GM12874 (cell line): ENCODE measurements at regions not wholly inside any gene's neighbourhood (a gene's known extent, or its start where the extent isn't known, plus 50 kb on each side); places are given as distances from the start of the nearest gene placed in this dataset.

Experiments used
- CTCF ChIP-seq: IDR thresholded peaks from 2 replicates; pipeline ENCODE4 v1.5.1; 2011; ENCODE audit warnings: low read depth, mild to moderate bottlenecking, control low read depth, low read length, moderate library complexity; ENCODE audit not compliant: insufficient read depth

GRCh38 chr5:45017568-45017967 is 208.8 kb downstream of the MRPS30 start:
- TF ChIP-seq CTCF, result no peak

GRCh38 chr5:45029553-45029952 is 220.8 kb downstream of the MRPS30 start:
- no peak for TF ChIP-seq CTCF

- no peak for TF ChIP-seq CTCF
These were observed 227.2 kb downstream of the MRPS30 start for GRCh38 chr5:45035991-45036390.

- no peak for TF ChIP-seq CTCF
These were observed 229.2 kb downstream of the MRPS30 start for GRCh38 chr5:45037927-45038326.

GRCh38 chr5:45038366-45038987 is 229.7 kb downstream of the MRPS30 start:
- TF ChIP-seq CTCF, result peak; percentile 60

- TF ChIP-seq CTCF, result no peak
These were observed 233.5 kb downstream of the MRPS30 start for GRCh38 chr5:45042283-45042682.

- TF ChIP-seq CTCF, result no peak
These were observed 248.8 kb downstream of the MRPS30 start for GRCh38 chr5:45057564-45057963.
